Right atrium auricular region (tissue), 2 donors: ENCODE measurements at regions not wholly inside any gene's neighbourhood (a gene's known extent, or its start where the extent isn't known, plus 50 kb on each side); places are given as distances from the start of the nearest gene placed in this dataset.

Source experiments
- DNase-seq: peaks from one replicate; pipeline ENCODE4 v3.0.0-alpha.2; 2019; ENCODE audit warnings: low spot score
- H3K27ac ChIP-seq, 2 donors: fragments of 200-600 bp; sonication (generic); 1 replicate in 1 of 2; 2 replicates in 1 of 2; pipeline ENCODE4 v1.5.1; 2016 to 2019
- H3K27me3 ChIP-seq, 2 donors: fragments of 200-600 bp; sonication (generic); one replicate each; pipeline versions ENCODE4 v1.5.1 to v1.6.0; 2017 to 2019
- H3K36me3 ChIP-seq: fragments of 200-600 bp; sonication (generic); one replicate; pipeline ENCODE4 v1.5.1; 2016
- H3K4me1 ChIP-seq, 2 donors: fragments of 200-600 bp; sonication (generic); one replicate each; pipeline versions ENCODE4 v1.5.1 to v1.6.0; 2017 to 2019
- H3K4me3 ChIP-seq, 2 donors: fragments of 200-600 bp; sonication (generic); 1 replicate in 1 of 2; 2 replicates in 1 of 2; pipeline ENCODE4 v1.5.1; 2017 to 2019; ENCODE audit warnings: mild to moderate bottlenecking in 1 of 2, moderate library complexity in 1 of 2
- H3K9me3 ChIP-seq, 2 donors: fragments of 200-600 bp; sonication (generic); one replicate each; pipeline ENCODE4 v1.5.1; 2019
- TF ChIP-seq, protein P1 (sequence below), 2 donors: fragments of 200-600 bp; sonication (generic); IDR thresholded peaks; one replicate each; pipeline ENCODE4 v1.5.1; 2019; ENCODE audit warnings: antibody characterized with exemption in 2 of 2

DNA sequence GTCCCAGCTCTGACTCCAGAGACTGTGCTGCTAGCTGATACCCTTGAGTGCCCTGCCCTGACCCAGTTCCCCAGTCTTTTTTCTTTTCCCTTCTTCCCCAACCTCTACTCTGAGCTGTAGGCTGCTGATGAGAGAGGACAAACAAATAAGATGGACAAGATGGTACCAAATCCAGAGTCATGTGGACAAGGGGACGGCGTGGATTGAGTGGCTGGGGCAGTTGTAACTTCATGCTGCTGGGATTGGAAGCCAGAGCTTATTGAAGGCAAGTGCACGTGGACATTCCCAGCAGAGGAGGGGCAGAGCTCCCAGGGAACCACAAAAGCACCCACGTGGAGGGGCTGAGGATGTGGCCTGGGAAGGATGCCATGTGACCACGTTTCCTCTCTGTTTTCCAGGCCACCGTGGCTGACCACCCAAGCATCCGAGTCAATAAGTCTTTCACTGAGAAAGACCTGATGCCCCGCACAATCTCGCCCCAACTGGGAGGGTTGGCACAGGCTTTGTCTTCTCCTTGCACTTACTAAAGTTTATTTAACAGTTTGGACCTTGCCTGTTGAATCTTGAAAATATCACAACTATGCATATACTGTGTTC lies 323.3 kb upstream of the ZNF507 start:
- Histone ChIP-seq H3K4me1 (no peaks in the 10 kb centered on the region), H3K27ac (no peak overlapping the region), H3K36me3 (no peaks in the 10 kb centered on the region), H3K27me3 (no peaks in the 10 kb centered on the region), H3K4me3 (no peak overlapping the region), H3K9me3 (no peaks in the 10 kb centered on the region)
- no peak for DNase-seq
- TF ChIP-seq, protein P1, sequence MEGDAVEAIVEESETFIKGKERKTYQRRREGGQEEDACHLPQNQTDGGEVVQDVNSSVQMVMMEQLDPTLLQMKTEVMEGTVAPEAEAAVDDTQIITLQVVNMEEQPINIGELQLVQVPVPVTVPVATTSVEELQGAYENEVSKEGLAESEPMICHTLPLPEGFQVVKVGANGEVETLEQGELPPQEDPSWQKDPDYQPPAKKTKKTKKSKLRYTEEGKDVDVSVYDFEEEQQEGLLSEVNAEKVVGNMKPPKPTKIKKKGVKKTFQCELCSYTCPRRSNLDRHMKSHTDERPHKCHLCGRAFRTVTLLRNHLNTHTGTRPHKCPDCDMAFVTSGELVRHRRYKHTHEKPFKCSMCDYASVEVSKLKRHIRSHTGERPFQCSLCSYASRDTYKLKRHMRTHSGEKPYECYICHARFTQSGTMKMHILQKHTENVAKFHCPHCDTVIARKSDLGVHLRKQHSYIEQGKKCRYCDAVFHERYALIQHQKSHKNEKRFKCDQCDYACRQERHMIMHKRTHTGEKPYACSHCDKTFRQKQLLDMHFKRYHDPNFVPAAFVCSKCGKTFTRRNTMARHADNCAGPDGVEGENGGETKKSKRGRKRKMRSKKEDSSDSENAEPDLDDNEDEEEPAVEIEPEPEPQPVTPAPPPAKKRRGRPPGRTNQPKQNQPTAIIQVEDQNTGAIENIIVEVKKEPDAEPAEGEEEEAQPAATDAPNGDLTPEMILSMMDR (IDR thresholded peaks at IDR 0.05), result no peak

DNA sequence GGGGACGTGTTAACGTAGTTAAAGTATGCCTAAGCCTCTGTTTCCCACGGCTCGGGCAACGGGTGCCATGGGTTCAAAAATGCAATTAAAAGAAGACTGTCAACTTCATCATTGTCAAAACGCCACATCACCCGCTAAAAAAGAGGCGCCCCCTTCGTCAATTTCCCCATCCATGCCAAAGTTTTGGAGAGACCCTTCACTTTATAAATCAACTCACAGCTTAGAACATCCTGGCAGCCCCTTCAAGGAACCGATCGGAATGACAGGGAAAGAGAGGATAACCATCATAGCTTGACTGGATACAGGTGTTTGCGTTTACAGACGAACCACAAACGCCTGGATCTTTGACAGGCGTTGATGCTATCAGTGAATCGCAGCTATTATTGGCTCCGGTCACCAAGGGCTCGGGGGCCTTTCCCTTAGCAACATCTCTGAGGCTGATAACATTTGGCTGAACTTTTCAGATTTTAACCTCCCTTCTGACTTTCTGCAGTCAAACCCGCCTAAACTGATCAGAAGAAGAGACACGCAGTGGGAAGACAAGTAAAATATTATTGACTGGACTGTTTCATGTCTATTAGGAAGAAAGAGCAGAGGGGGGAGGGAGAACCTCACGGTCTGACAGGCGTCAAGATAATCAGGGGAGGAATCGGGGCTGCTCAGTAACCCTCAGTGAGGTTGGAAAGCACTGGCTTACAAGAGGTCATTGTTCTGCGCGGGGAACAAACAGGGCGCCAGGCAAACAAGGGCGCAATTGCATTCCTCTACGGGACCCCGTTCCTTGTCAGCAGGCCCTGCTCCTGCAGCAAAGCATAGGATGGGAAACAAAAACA lies 322.5 kb upstream of the ZNF507 start:
- TF ChIP-seq, protein P1 (IDR thresholded peaks at IDR 0.05), result no peak

DNA sequence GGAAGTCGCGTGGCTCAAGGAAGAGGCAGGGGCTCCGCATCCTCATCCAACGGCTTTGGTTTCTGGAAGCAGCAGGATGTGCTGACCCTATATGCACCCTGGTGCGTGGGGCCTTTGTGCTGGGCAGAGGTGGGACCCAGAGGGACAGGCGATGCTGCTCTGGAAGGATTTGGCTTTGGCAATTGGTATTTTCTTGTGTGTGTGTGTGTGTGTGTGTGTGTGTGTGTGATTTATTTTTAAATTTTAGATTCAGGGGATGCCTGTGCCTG lies 321.9 kb upstream of the ZNF507 start:
- H3K36me3 ChIP-seq, result no peaks in the 10 kb centered on the region
- TF ChIP-seq, protein P1 (IDR thresholded peaks at IDR 0.05), result no peak

More for the DNA sequence above, 322.5 kb upstream of the ZNF507 start:
- H3K4me1 ChIP-seq, result no peaks in the 10 kb centered on the region
- no peaks in the 10 kb centered on the region for H3K27me3 ChIP-seq
- H3K27ac ChIP-seq, result no peak overlapping the region
- DNase-seq, result no peak
- no peak overlapping the region for H3K4me3 ChIP-seq
- no peaks in the 10 kb centered on the region for H3K36me3 ChIP-seq
- no peaks in the 10 kb centered on the region for H3K9me3 ChIP-seq

DNA sequence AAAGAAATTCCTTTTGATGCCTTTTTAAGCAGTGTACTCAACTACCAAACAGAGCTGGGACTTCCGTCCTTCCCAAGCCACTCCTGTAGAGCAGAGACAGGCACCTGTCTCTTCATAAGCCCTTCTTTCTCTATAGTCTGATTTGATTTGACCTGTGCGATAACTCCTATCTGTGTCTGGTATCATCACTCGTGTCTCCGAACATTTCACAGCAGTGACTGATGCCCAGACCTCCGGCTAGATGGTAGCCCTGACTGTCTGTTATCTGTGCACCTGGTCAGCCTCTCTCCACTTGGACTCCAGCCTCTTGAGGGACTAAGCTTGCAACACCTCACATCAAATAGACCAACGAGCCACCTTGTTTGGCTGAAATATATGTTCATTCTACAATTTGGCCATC lies 316.2 kb upstream of the ZNF507 start:
- no peak overlapping the region for H3K4me3 ChIP-seq
- no peaks in the 10 kb centered on the region for H3K4me1 ChIP-seq
- no peak for DNase-seq
- no peaks in the 10 kb centered on the region for H3K36me3 ChIP-seq
- TF ChIP-seq, protein P1 (IDR thresholded peaks at IDR 0.05), result no peak
- H3K9me3 ChIP-seq, result no peaks in the 10 kb centered on the region
- H3K27me3 ChIP-seq, result no peaks in the 10 kb centered on the region
- no peak overlapping the region for H3K27ac ChIP-seq

More for the DNA sequence above, 321.9 kb upstream of the ZNF507 start:
- H3K27me3 ChIP-seq, result no peaks in the 10 kb centered on the region
- no peak for DNase-seq
- no peaks in the 10 kb centered on the region for H3K4me1 ChIP-seq
- H3K27ac ChIP-seq, result no peak overlapping the region
- H3K4me3 ChIP-seq, result no peak overlapping the region
- no peaks in the 10 kb centered on the region for H3K9me3 ChIP-seq

DNA sequence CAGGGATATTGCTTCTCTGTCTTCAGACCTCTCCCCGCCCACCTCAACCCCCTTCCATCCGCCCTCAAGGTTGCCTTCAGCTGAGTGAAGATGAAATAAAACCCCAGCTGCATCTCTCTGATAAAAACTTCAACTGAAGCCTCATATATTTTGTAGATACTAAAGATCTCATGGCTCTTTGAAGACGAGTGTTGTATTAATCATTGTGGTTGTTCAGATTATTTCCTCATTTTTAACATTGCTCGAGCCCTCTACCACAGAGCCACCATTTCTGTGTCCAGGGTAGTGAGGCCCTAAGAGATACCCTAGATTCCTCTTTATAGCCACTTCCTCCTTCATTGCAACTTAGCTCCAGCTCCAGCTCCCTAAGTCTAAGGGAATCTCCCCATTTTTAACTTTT lies 312.8 kb upstream of the ZNF507 start:
- Histone ChIP-seq H3K9me3 (no peaks in the 10 kb centered on the region), H3K27me3 (no peaks in the 10 kb centered on the region), H3K27ac (no peak overlapping the region), H3K4me1 (no peaks in the 10 kb centered on the region), H3K4me3 (no peak overlapping the region), H3K36me3 (no peaks in the 10 kb centered on the region)
- no peak for DNase-seq
- TF ChIP-seq, protein P1 (IDR thresholded peaks at IDR 0.05), result no peak
